H1 (cell line): ENCODE measurements at regions not wholly inside any gene's neighbourhood (a gene's known extent, or its start where the extent isn't known, plus 50 kb on each side); places are given as distances from the start of the nearest gene placed in this dataset.

ENCODE experiments used
- CTCF ChIA-PET: fragments of 300-600 bp; sonication (Branson Sonifier 250); formaldehyde crosslinking; loops from one replicate; lab custom pipeline; 2021; ENCODE audit not compliant: partially characterized antibody; lab: Charles Lee
- POLR2A ChIA-PET: fragments of 300-600 bp; sonication (Branson Sonifier 250); formaldehyde crosslinking; loops from one replicate; lab custom pipeline; 2021; ENCODE audit warnings: inconsistent platforms; ENCODE audit not compliant: partially characterized antibody; lab: Charles Lee
- DNase-seq, 2 experiments: peaks; one replicate each; pipeline versions ENCODE4 v3.0.0 to v3.0.0-alpha.2; 2010 to 2022; ENCODE audit warnings: low spot score in 2 of 2, low read depth in 1 of 2, mixed read lengths in 1 of 2
- FAIRE-seq: peaks from 2 replicates; lab custom pipeline; 2011; peaks lifted over from hg19 to GRCh38; lab: Jason Lieb, UNC
- H2AFZ ChIP-seq: 2 replicates; pipeline ENCODE4 v1.8.1; 2012; ENCODE audit warnings: low read length, inconsistent platforms
- H2AK5ac ChIP-seq: 2 replicates; pipeline ENCODE4 v1.6.1; 2013; ENCODE audit warnings: low read depth, low read length
- H2BK120ac ChIP-seq: replicated peaks from 2 replicates; pipeline ENCODE3; 2013; ENCODE audit warnings: low read depth, low read length, inconsistent platforms
- H2BK12ac ChIP-seq: 2 replicates; pipeline ENCODE4 v1.6.1; 2013; ENCODE audit warnings: low read depth, low read length
- H2BK15ac ChIP-seq: 2 replicates; pipeline ENCODE4 v1.6.1; 2013; ENCODE audit warnings: low read length
- H2BK20ac ChIP-seq: 2 replicates; pipeline ENCODE4 v1.6.1; 2013; ENCODE audit warnings: low read length
- H2BK5ac ChIP-seq: 2 replicates; pipeline ENCODE4 v1.6.1; 2013; ENCODE audit warnings: low read depth, low read length
- H3K14ac ChIP-seq: 2 replicates; pipeline ENCODE4 v1.6.1; 2013; ENCODE audit warnings: inconsistent platforms; ENCODE audit not compliant: insufficient read length
- H3K18ac ChIP-seq: 2 replicates; pipeline ENCODE4 v1.6.1; 2013; ENCODE audit warnings: low read length; ENCODE audit errors: extremely low read depth
- H3K23ac ChIP-seq: 2 replicates; pipeline ENCODE4 v1.6.1; 2013; ENCODE audit warnings: inconsistent platforms; ENCODE audit not compliant: insufficient read length
- H3K23me2 ChIP-seq: 2 replicates; pipeline ENCODE4 v1.6.1; 2013; ENCODE audit warnings: low read depth, low read length
- H3K27ac ChIP-seq: 2 replicates; pipeline ENCODE4 v1.6.1; 2011; ENCODE audit warnings: low read depth, low read length, inconsistent platforms
- H3K27me3 ChIP-seq, 4 experiments: replicated peaks in 1 of 4; 1 replicate in 1 of 4; 2 replicates in 3 of 4; pipeline versions ENCODE4 v1.6.1 to v1.8.1; 2011 to 2013; ENCODE audit warnings: low read length in 3 of 4, mild to moderate bottlenecking in 3 of 4, inconsistent platforms in 2 of 4, mixed read lengths in 2 of 4, moderate library complexity in 1 of 4; ENCODE audit not compliant: control insufficient read depth in 3 of 4, insufficient read depth in 3 of 4; ENCODE audit errors: extremely low read depth in 1 of 4
- H3K36me3 ChIP-seq, 4 experiments: 2 replicates each; pipeline versions ENCODE4 v1.6.1 to v1.8.1; 2011 to 2013; ENCODE audit warnings: mild to moderate bottlenecking in 4 of 4, low read length in 3 of 4, moderate library complexity in 2 of 4, control low read depth in 1 of 4, inconsistent platforms in 1 of 4; ENCODE audit not compliant: insufficient read depth in 4 of 4, control insufficient read depth in 2 of 4
- H3K4ac ChIP-seq: replicated peaks from 2 replicates; pipeline ENCODE3; 2013; ENCODE audit warnings: low read length, low read depth, mixed read lengths, inconsistent platforms; ENCODE audit not compliant: insufficient read length
- H3K4me1 ChIP-seq, 4 experiments: replicated peaks in 1 of 4; 1 replicate in 1 of 4; 2 replicates in 3 of 4; pipeline versions ENCODE4 v1.6.1 to v1.8.1; 2011 to 2013; ENCODE audit warnings: low read length in 3 of 4, inconsistent platforms in 2 of 4, mixed read lengths in 1 of 4; ENCODE audit not compliant: insufficient read depth in 4 of 4, control insufficient read depth in 3 of 4
- H3K4me2 ChIP-seq, 2 experiments: 2 replicates each; pipeline versions ENCODE4 v1.6.1 to v1.8.1; 2011 to 2013; ENCODE audit warnings: low read depth in 2 of 2, low read length in 2 of 2, control low read depth in 1 of 2, inconsistent platforms in 1 of 2, mild to moderate bottlenecking in 1 of 2; ENCODE audit not compliant: insufficient read depth in 1 of 2
- H3K4me3 ChIP-seq, 4 experiments: fragments of 200-600, 300-600 bp in 1 of 4; sonication (generic), shearing (Covaris generic), sonication (Bioruptor Twin) in 1 of 4; 2 replicates each; pipeline versions ENCODE4 v1.5.1 to v1.8.1; 2011 to 2016; ENCODE audit warnings: low read length in 4 of 4, low read depth in 3 of 4, control low read depth in 2 of 4, inconsistent platforms in 2 of 4, mild to moderate bottlenecking in 2 of 4, mixed read lengths in 1 of 4, moderate library complexity in 1 of 4; ENCODE audit not compliant: insufficient read depth in 2 of 4; ENCODE audit errors: extremely low read depth in 1 of 4
- H3K56ac ChIP-seq: replicated peaks from 2 replicates; pipeline ENCODE3; 2013; ENCODE audit warnings: low read depth, mild to moderate bottlenecking, mixed read lengths, low read length, inconsistent platforms; ENCODE audit not compliant: insufficient read length
- H3K79me1 ChIP-seq: 2 replicates; pipeline ENCODE4 v1.6.1; 2013; ENCODE audit warnings: low read depth, low read length, control low read depth
- H3K79me2 ChIP-seq, 2 experiments: 2 replicates each; pipeline versions ENCODE4 v1.6.1 to v1.8.1; 2012 to 2013; ENCODE audit warnings: low read length in 2 of 2, mild to moderate bottlenecking in 2 of 2, inconsistent platforms in 1 of 2; ENCODE audit not compliant: insufficient read depth in 2 of 2, control insufficient read depth in 1 of 2
- H3K9ac ChIP-seq, 4 experiments: replicated peaks in 1 of 4; 1 replicate in 1 of 4; 2 replicates in 3 of 4; pipeline versions ENCODE4 v1.6.1 to v1.8.1; 2011 to 2013; ENCODE audit warnings: low read depth in 3 of 4, low read length in 3 of 4, control low read depth in 2 of 4, mild to moderate bottlenecking in 2 of 4, moderate library complexity in 2 of 4, inconsistent platforms in 1 of 4; ENCODE audit errors: extremely low read depth in 1 of 4
- H3K9me3 ChIP-seq, 2 experiments: 2 replicates each; pipeline versions ENCODE4 v1.6.1 to v1.8.1; 2012 to 2013; ENCODE audit warnings: mild to moderate bottlenecking in 2 of 2, moderate library complexity in 2 of 2, control low read depth in 1 of 2, inconsistent platforms in 1 of 2, low read depth in 1 of 2, low read length in 1 of 2, mixed read lengths in 1 of 2; ENCODE audit not compliant: insufficient read depth in 2 of 2
- H4K20me1 ChIP-seq, 2 experiments: replicated peaks in 1 of 2; 2 replicates each; pipeline versions ENCODE3 to v1.8.1; 2011 to 2013; ENCODE audit warnings: inconsistent platforms in 2 of 2, low read length in 2 of 2, mild to moderate bottlenecking in 1 of 2; ENCODE audit not compliant: insufficient read depth in 2 of 2, control insufficient read depth in 1 of 2
- H4K5ac ChIP-seq: 2 replicates; pipeline ENCODE4 v1.6.1; 2013; ENCODE audit warnings: low read length, low read depth, mixed read lengths, inconsistent platforms; ENCODE audit not compliant: insufficient read length
- H4K8ac ChIP-seq: 2 replicates; pipeline ENCODE4 v1.8.0; 2013; ENCODE audit warnings: mild to moderate bottlenecking, moderate library complexity, low read length, inconsistent platforms; ENCODE audit not compliant: insufficient read depth; ENCODE audit errors: extremely low read depth
- H4K91ac ChIP-seq: replicated peaks from 2 replicates; pipeline ENCODE3; 2013; ENCODE audit warnings: low read length, mixed read lengths, inconsistent platforms; ENCODE audit not compliant: insufficient read length
- TBP ChIP-seq: IDR thresholded peaks from 2 replicates; pipeline ENCODE4 v1.6.1; 2011; ENCODE audit warnings: low read depth, low read length, improper control_type of control experiment
- TCF12 ChIP-seq: IDR thresholded peaks from 2 replicates; pipeline ENCODE4 v1.6.1; 2011; ENCODE audit warnings: low read depth, mild to moderate bottlenecking, low read length
- ZNF274 ChIP-seq: IDR thresholded peaks from 2 replicates; pipeline ENCODE4 v1.7.0; 2012; ENCODE audit warnings: low read length, borderline replicate concordance; ENCODE audit errors: extremely low read depth
- WGBS, 2 experiments: shearing (Covaris generic) in 1 of 2; methylation state at CpG; one replicate each; pipeline versions ENCODE4 v1.1.6 to v1.1.7; 2013 to 2015; ENCODE audit warnings: low lambda C conversion rate in 2 of 2, mixed read lengths in 2 of 2, inconsistent platforms in 1 of 2, low coverage in 1 of 2, missing lambda C conversion rate in 1 of 2; ENCODE audit not compliant: insufficient replicate concordance in 2 of 2, insufficient coverage in 1 of 2, insufficient read length in 1 of 2; ENCODE audit errors: extremely low coverage in 1 of 2, missing lambda C conversion rate in 1 of 2; 5-methylcytosine and 5-hydroxymethylcytosine counted together
- TF ChIP-seq, protein P1 (sequence below): IDR thresholded peaks from 2 replicates; pipeline ENCODE4 v1.6.1; 2011; ENCODE audit warnings: low read length, improper control_type of control experiment

DNA sequence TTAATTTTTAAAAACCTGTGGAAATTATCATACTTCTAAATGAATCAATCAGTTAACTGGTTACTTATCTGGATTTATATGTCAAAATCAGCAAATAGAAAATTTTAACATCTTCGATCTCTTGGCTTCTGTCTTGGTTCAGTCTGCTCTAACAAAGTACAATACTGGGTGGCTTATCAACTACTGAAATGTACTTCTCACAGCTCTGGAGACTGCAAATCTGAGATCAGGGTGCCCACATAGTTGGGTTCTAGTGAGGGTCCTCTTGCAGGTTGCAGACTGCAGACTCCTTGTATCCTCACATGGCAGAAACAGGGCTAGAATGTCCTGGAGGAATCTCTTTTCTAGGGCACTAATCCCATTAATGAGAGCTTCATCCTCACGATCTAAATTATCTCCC is 1851.6 kb upstream of the TENM3 start:
- H4K20me1 ChIP-seq, result no peaks in the 10 kb centered on the region
- H3K27ac ChIP-seq, result no peak overlapping the region
- no peaks in the 10 kb centered on the region for H3K4me1 ChIP-seq
- H4K5ac ChIP-seq, result no peak overlapping the region
- H2BK20ac ChIP-seq, result no peak overlapping the region
- no peak for TF ChIP-seq ZNF274
- TF ChIP-seq, protein P1, sequence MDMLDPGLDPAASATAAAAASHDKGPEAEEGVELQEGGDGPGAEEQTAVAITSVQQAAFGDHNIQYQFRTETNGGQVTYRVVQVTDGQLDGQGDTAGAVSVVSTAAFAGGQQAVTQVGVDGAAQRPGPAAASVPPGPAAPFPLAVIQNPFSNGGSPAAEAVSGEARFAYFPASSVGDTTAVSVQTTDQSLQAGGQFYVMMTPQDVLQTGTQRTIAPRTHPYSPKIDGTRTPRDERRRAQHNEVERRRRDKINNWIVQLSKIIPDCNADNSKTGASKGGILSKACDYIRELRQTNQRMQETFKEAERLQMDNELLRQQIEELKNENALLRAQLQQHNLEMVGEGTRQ, result no peak
- no peak for TF ChIP-seq TBP
- no peak for TF ChIP-seq TCF12
- TF ChIP-seq, all 59 proteins: peak for 0
- no peak overlapping the region for H3K56ac ChIP-seq
- H2AK5ac ChIP-seq, result no peak overlapping the region
- WGBS, 2 experiments, result 92% methylated on average over 2 of the region's 2 CpGs; no CpG with 5 or more reads in 1 of the 2 experiments
- H2BK5ac ChIP-seq, result no peak overlapping the region
- no peaks in the 10 kb centered on the region for H3K27me3 ChIP-seq
- H3K4ac ChIP-seq, result no peak overlapping the region
- no peak overlapping the region for H2BK15ac ChIP-seq
- H3K79me2 ChIP-seq, result no peaks in the 10 kb centered on the region
- no peak overlapping the region for H3K9ac ChIP-seq
- FAIRE-seq, result no peak
- H3K36me3 ChIP-seq, result no peaks in the 10 kb centered on the region
- H3K4me2 ChIP-seq, result no peak overlapping the region
- H4K8ac ChIP-seq, result no peak overlapping the region
- no peak overlapping the region for H2BK12ac ChIP-seq
- H3K4me3 ChIP-seq, result no peak overlapping the region
- no peak overlapping the region for H2AFZ ChIP-seq
- DNase-seq, result no peak
- no peaks in the 10 kb centered on the region for H3K23me2 ChIP-seq
- no peak overlapping the region for H3K23ac ChIP-seq
- H3K79me1 ChIP-seq, result no peaks in the 10 kb centered on the region
- no peak overlapping the region for H3K14ac ChIP-seq
- no peak overlapping the region for H3K18ac ChIP-seq
- POLR2A ChIA-PET, result interaction anchor here (1.0 kb wide), 1 partner anchor 15 kb away, joined by 3 read pairs; no protein-coding TSS in a partner anchor
- H3K9me3 ChIP-seq, result no peaks in the 10 kb centered on the region
- no peak overlapping the region for H2BK120ac ChIP-seq
- no peak overlapping the region for H4K91ac ChIP-seq
- CTCF ChIA-PET, result interaction anchor here (0.6 to 1.7 kb wide), 3 partner anchors 11 to 1499 kb away, joined by 3 to 4 read pairs (median 3); no protein-coding TSS in a partner anchor
